GM21737 (cell line): ENCODE measurements at regions not wholly inside any gene's neighbourhood (a gene's known extent, or its start where the extent isn't known, plus 50 kb on each side); places are given as distances from the start of the nearest gene placed in this dataset.
A peak's percentile ranks its signal among the peaks of the same experiment; 100 is the strongest.

ENCODE experiments used
- ATAC-seq: cut with Tn5 transposase; IDR thresholded peaks from one replicate; pipeline ENCODE4 v1.9.1; 2021; ENCODE audit warnings: mild to moderate bottlenecking, moderate library complexity; ENCODE audit not compliant: unreplicated experiment

GRCh38 chr3:31213869-31214486, 318.7 kb upstream of the STT3B start:
- peak; percentile 72 for ATAC-seq

GRCh38 chr3:31218082-31218481, 314.6 kb upstream of the STT3B start:
- ATAC-seq = no peak

DNA sequence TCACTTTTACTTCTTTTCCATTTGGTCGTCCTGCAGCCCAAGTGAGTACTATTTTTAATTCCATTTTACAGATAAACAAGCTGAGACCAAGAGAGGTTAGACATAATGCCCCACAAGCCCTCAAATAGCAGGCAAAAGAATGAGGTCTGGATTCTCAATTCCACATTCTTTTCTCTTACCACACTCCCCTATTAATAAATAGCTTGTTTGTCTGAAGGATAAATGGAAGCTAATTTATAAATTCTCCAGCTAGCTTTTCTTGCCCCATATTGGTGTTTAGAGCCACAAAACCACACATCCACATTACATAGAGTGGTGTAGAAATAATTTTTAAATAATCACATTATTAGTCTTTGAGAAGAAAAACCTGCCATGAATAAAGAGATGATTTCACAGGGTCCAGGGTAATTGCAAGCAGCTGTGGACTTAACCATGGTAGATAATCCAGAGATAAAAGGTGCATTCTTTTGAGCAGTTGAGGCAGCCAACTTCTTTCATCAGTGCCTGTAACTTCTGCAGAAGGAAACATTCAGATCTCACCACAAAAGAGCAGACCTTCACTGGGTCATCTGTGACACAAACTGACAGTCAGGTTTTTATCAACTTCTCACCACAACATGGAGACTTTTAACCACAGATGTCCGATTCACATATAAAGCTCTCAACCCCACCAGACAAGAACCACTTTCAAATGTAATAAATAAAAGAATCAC, 313.4 kb upstream of the STT3B start:
- ATAC-seq = peak; percentile 73

DNA sequence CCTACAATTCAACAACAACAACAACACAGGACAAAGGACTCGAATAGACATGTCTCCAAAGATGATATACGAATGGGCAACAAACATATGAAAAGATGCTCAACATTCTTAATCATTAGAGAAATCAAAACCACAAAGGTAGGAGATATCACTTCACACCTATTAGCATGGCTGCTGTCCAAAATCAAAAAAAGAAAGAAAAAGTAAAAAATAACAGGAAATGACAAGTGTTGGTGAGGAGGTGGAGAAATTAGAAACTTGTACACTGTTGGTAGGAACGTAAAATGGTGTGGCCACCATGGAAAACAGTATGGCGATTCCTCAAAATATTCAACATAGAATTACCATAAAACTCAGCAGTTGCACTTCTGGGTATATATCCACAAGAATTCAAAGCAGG, 312.3 kb upstream of the STT3B start:
- ATAC-seq = no peak

- ATAC-seq = no peak
Observed at GRCh38 chr3:31223278-31223677, 309.4 kb upstream of the STT3B start.

GRCh38 chr3:31224936-31225335, 307.8 kb upstream of the STT3B start:
- no peak for ATAC-seq

GRCh38 chr3:31225923-31226322, 306.8 kb upstream of the STT3B start:
- ATAC-seq = no peak

GRCh38 chr3:31226346-31226745, 306.4 kb upstream of the STT3B start:
- peak; percentile 49 for ATAC-seq

DNA sequence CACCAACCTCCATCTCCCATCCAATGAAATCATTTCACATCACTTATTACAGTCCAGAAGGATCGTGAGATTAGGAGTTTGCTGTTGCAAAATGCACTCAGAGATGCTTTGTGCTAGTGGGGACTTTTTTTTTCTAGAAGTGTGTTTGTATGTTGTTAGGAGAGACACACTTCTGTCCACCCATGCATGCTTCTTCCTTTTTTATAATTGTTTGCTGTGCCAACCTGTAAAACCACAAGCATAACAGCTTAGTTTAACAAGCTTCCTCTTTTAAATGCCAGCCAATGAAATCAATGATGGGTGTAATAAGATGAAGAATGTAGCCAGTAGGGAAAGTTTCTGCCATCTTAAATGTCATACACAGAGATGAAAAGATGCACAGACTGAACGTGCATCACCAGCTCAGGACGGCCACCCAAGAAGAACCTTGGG, 305.6 kb upstream of the STT3B start:
- no peak for ATAC-seq

DNA sequence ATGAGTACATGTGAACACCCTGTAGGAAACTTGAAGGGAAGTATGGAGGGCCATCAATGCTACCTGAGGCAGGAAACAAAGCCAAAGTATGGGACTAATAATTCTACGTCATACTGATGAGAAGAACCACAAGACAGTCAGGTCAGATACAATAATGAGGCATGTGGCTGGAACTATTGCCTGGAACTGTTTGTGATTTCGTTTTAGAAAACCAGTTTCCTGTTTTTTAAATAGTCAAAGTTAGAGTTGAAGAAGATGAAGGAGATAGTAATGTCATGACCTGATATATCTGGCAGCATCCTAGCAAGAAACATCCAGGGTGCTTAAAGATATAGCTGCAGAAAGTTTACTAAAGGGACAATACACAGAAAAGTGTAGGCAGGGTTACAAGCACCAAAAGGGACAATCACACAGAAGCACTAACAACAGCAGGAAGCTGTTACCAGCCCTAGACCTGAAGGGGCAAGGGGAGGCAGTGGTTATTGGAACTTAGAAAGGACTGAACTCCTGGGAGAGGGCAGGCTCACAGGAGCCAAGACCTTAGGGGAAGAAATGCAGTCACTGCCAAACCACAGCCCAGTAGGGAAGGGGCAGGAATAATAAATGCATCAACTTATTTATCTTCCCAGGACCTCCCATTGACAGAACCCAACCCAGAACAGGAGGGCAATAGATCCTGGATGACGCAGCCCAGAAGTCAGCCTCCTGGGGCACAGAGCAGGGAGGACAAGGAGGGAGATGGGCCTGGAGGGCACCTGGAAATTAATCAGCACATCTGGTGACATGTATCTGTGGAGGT, 302.1 kb upstream of the STT3B start:
- no peak for ATAC-seq

DNA sequence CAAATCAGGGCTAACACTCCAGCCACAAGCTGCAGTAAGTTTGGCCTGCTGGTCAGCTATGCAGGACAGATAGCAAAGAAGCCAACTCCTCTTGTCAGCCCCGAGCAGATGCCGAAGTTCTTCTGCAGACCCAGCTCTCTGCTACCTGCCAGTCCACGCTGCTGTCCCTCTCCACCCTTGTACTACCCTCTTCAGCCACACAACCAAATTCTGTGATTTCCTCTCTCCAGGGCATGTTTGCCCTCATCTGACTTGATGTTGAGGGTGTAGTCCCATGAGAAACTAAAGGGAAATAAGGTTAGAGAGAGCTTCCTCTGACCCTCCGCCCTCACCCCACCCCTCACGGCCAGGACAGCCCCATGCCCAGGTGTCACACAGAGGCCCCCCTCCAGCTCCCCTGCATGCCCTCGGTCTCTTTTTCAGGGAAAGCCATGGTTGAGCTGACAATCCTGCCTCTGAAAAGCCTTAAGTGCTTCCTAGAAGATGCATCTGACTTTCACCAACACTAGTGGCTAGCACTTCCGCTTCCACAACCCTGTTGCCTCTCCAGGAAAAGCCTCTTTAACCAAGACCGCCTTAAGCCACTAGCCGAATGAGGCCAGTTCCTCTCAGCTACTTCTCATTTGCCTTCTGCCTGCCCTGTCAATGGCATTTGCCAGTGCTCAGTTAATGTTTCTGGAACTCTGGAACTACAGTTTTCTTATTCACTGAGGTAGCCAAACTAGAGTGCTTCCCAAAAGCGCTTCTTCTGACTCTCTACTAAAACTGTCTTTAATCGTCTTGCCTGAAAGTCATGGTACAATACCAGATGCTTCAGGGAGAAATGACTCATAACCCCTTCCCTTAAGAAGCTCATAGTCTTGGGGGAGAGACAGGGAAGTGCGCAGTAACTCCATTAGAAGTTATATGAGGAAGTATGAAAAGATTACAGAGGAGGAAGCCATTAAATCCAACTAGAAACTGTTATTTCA, 300.4 kb upstream of the STT3B start:
- peak; percentile 51 for ATAC-seq

GRCh38 chr3:31234145-31234544, 298.6 kb upstream of the STT3B start:
- no peak for ATAC-seq

- no peak for ATAC-seq
Observed at GRCh38 chr3:31235062-31235700, 297.5 kb upstream of the STT3B start.

DNA sequence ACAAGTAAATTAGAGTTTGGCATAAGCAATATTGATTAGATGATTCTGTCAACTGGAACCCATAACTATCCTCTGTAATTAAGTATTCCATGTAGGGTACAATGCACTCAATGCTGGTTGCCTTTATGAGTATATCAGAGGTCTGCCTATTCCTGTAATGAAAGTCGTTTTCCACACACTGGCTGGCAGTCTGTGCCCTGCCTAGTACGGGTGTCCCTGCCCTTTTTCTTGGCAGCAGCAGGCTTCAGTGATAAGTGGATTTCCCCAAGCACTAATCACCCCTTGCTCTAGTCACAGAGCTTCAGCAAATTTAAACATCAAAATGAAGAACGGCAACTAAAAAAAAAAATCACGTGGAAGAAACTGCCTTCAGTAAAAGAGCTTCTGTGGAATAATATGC, 294.8 kb upstream of the STT3B start:
- no peak for ATAC-seq

GRCh38 chr3:31240013-31240412, 292.7 kb upstream of the STT3B start:
- no peak for ATAC-seq

- no peak for ATAC-seq
Observed at GRCh38 chr3:31240466-31240865, 292.3 kb upstream of the STT3B start.

DNA sequence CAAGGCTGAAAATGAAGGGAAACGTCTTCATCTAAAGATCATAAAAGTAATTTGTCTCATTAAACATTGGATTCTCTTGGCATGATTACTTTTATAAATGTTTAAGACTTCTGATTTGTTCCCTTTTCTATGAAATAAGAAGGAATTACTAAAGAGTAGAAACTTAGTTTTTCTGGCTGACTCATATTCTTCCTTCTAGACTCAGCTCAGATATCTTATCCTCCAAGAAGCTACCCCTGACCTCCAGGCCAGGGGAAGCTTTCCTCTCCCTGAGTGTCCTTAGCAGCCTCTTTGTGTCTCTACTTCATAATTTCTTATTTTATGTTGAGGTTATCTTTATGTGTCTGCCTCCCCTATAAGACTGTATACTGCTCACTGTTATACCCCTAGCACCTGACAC, 291.9 kb upstream of the STT3B start:
- ATAC-seq = no peak

DNA sequence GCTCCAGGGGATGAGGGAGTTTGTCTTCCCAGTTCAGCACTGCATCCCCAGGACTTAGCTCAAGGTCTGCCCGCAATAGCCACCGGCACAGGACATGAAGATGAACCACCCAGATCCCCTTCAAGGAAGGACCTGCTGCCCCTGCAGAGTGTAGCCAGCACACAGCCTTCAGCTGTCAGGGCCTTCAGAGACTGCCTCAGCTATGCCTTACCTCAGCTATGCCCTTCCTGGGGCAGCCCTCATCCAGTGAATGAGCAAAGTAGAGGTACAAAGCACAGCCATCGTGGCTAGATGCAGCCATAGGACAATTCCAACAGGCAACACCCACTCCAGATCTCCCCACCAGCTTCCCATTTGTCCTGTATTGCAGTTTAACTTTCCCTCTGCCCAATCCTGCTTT, 291.2 kb upstream of the STT3B start:
- no peak for ATAC-seq

GRCh38 chr3:31242026-31242960, 290.4 kb upstream of the STT3B start:
- peak; percentile 71 for ATAC-seq
